ENCODE measurements at regions not wholly inside any gene's neighbourhood (a gene's known extent, or its start where the extent isn't known, plus 50 kb on each side); places are given as distances from the start of the nearest gene placed in this dataset.
"Not testable (repeated sequence)": the region's sequence is repeated elsewhere in the genome, so short reads cannot be mapped to it uniquely, and the experiment has no call there.

DNA sequence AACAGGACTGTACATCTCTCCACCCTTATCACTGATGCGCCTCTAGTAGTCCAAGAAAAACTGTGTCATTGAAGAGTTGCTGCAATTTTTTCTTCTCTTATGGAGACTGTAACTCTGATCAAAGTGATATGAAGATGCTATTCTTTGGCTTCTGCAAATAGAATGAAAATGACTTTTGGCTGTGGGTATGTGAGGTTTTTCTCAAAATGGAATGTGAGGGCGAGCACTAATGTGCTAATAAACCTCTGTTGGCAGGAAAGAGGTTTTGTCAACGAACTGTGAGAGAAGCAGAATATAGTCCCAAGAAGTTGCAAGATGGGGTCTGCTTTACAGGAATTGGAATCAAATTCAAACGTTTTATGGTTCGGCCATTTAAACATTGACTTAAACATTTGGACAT, 252.0 kb upstream of the GAS1 start:
- H3K27ac ChIP-seq, result no peak overlapping the region
- TF ChIP-seq, protein P1, sequence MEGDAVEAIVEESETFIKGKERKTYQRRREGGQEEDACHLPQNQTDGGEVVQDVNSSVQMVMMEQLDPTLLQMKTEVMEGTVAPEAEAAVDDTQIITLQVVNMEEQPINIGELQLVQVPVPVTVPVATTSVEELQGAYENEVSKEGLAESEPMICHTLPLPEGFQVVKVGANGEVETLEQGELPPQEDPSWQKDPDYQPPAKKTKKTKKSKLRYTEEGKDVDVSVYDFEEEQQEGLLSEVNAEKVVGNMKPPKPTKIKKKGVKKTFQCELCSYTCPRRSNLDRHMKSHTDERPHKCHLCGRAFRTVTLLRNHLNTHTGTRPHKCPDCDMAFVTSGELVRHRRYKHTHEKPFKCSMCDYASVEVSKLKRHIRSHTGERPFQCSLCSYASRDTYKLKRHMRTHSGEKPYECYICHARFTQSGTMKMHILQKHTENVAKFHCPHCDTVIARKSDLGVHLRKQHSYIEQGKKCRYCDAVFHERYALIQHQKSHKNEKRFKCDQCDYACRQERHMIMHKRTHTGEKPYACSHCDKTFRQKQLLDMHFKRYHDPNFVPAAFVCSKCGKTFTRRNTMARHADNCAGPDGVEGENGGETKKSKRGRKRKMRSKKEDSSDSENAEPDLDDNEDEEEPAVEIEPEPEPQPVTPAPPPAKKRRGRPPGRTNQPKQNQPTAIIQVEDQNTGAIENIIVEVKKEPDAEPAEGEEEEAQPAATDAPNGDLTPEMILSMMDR (IDR thresholded peaks at IDR 0.05), result no peak
- intact Hi-C loops (cut with DNase I), result no loop called here
- FAIRE-seq, result no peak
- no peaks in the 10 kb centered on the region for H3K9me3 ChIP-seq
- no peak overlapping the region for H3K4me3 ChIP-seq
- no peaks in the 10 kb centered on the region for H3K36me3 ChIP-seq
- no peak for DNase-seq
- ATAC-seq, result no peak
- WGBS, 2 donors, result 54 to 64% methylated on average over 5 of the region's 5 CpGs
- no peaks in the 10 kb centered on the region for H3K27me3 ChIP-seq
- no peaks in the 10 kb centered on the region for H3K4me1 ChIP-seq

DNA sequence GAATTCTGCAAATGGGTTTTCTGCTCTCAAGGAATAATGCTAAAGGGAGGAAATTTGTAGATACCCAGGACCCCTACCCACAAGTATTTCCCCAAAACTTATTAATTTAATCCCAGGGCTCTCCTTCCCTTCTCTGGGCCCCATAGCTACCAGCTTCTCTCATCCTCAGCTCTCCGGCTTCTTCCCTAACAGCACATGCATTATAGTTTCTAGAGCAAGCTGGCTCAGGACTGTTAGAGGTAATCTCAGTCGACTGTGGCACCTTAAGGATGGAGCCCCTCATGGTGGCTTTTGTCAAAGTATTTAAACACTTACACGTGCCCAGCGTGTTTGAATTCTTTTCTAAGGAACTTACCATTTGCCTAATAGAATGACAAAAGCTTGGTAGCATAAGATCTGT, 252.5 kb upstream of the GAS1 start:
- H3K27ac ChIP-seq, result no peak overlapping the region
- FAIRE-seq, result no peak
- ATAC-seq, result no peak
- intact Hi-C loops (cut with DNase I), result no loop called here
- no peak overlapping the region for H3K4me3 ChIP-seq
- no peaks in the 10 kb centered on the region for H3K9me3 ChIP-seq
- TF ChIP-seq, protein P1 (IDR thresholded peaks at IDR 0.05), result no peak
- H3K27me3 ChIP-seq, result no peaks in the 10 kb centered on the region
- WGBS, 2 donors, result 59 to 69% methylated on average over 4 of the region's 4 CpGs
- H3K4me1 ChIP-seq, result no peaks in the 10 kb centered on the region
- DNase-seq, result no peak
- H3K36me3 ChIP-seq, result no peaks in the 10 kb centered on the region

DNA sequence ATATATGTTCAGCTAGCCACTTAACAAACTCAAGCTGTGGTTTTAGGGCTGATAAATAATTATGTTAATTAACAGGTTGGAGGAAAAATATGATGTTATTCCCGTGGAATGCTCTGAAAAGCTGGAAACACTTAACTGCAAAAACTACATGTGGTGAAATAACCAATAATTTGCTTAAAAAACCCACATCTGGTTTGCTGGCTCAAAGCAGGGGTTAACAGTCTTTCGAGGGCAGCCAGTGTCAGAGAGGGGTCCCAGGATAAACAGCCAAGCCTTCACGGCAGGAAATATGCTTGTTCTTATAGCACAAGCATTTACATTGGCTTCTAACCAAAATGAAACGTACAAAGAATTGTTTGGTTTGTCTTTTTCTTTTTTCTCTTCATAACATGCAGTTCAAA, 254.0 kb upstream of the GAS1 start:
- Histone ChIP-seq H3K36me3 (no peaks in the 10 kb centered on the region), H3K27ac (no peak overlapping the region), H3K9me3 (no peaks in the 10 kb centered on the region), H3K4me3 (no peak overlapping the region), H3K4me1 (no peaks in the 10 kb centered on the region), H3K27me3 (no peaks in the 10 kb centered on the region)
- no peak for DNase-seq
- 18% methylated on average over 4 of the region's 4 CpGs for WGBS, 2 donors
- ATAC-seq, result no peak
- no peak for FAIRE-seq
- intact Hi-C loops (cut with DNase I), result no loop called here
- TF ChIP-seq, protein P1 (IDR thresholded peaks at IDR 0.05), result no peak

DNA sequence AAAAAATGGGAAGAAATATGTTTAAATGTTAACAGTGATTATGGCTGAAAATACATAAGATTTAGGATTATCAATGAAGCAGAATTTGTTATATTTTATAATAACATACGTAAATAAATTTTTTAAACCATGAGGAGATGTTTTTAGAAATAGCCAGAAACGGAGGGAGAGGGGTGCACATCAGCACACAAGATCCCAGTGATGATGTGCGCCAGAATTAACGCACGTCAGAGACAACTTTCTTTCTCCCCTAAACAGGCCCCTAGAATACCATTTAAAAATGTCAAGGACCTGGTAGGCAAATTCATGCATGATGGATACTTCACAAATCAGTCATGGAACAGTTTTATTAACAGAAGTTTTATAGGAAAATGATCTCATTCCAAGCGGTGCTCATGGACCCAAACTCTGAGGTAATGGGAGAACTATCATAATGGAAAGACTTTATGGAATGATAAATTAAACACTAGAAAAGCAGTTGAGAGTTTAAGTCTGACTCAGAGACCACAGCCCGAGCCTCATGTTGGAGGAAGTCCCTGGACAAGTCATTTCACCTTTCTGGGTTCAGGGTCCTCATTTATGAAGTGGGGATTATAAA, 258.9 kb upstream of the GAS1 start:
- no peaks in the 10 kb centered on the region for H3K4me1 ChIP-seq
- no peaks in the 10 kb centered on the region for H3K36me3 ChIP-seq
- 71 to 92% methylated on average over 7 of the region's 7 CpGs for WGBS, 2 donors
- intact Hi-C loops (cut with DNase I), result no loop called here
- no peak overlapping the region for H3K4me3 ChIP-seq
- TF ChIP-seq, protein P1 (IDR thresholded peaks at IDR 0.05), result no peak
- DNase-seq (no peak), ATAC-seq (no peak), FAIRE-seq (no peak)
- H3K9me3 ChIP-seq, result no peaks in the 10 kb centered on the region
- no peak overlapping the region for H3K27ac ChIP-seq
- H3K27me3 ChIP-seq, result no peaks in the 10 kb centered on the region

DNA sequence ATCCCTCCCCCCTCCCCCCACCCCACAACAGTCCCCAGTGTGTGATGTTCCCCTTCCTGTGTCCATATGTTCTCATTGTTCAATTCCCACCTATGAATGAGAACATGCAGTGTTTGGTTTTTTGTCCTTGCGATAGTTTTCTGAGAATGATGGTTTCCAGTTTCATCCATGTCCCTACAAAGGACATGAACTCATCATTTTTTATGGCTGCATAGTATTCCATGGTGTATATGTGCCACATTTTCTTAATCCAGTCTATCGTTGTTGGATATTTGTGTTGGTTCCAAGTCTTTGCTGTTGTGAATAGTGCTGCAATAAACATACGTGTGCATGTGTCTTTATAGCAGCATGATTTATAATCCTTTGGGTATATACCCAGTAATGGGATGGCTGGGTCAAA, 263.4 kb upstream of the GAS1 start:
- H3K27ac ChIP-seq; H3K4me1 ChIP-seq; ATAC-seq; H3K9me3 ChIP-seq; H3K36me3 ChIP-seq; H3K4me3 ChIP-seq; H3K27me3 ChIP-seq; intact Hi-C loops (cut with DNase I); FAIRE-seq; DNase-seq: not testable (repeated sequence)
- 90 to 97% methylated on average over 3 of the region's 3 CpGs for WGBS, 2 donors

All from pancreas (tissue), 10 donors.